SU-DHL-6 (cell line): ENCODE measurements at regions not wholly inside any gene's neighbourhood (a gene's known extent, or its start where the extent isn't known, plus 50 kb on each side); places are given as distances from the start of the nearest gene placed in this dataset.

Experiments
- CTCF ChIP-seq: fragments of 200-600 bp; sonication (generic); IDR thresholded peaks from one replicate; pipeline ENCODE4 v1.5.1; 2017; ENCODE audit warnings: antibody characterized with exemption, mild to moderate bottlenecking, low read length, moderate library complexity; ENCODE audit not compliant: insufficient read depth, poor library complexity, severe bottlenecking
- EZH2phosphoT487 ChIP-seq: fragments of 200-600 bp; sonication (generic), shearing (Covaris generic); conservative IDR thresholded peaks from 2 replicates; pipeline ENCODE4 v1.6.1; 2018; ENCODE audit warnings: mild to moderate bottlenecking, antibody characterized with exemption, low read length, moderate library complexity, mixed read lengths

GRCh38 chr3:117728226-117728625 lies 1018.6 kb downstream of the TUSC7 start:
- no peak for TF ChIP-seq EZH2phosphoT487
- TF ChIP-seq CTCF, result no peak
